ENCODE measurements at regions not wholly inside any gene's neighbourhood (a gene's known extent, or its start where the extent isn't known, plus 50 kb on each side); places are given as distances from the start of the nearest gene placed in this dataset.

- no peak for DNase-seq
- H3K4me3 ChIP-seq = no peak overlapping the region
- no peak overlapping the region for H3K27ac ChIP-seq
- no peaks in the 10 kb centered on the region for H3K9me3 ChIP-seq
- H3K36me3 ChIP-seq = no peaks in the 10 kb centered on the region
- TF ChIP-seq POLR2A (IDR thresholded peaks at IDR 0.05) (no peak), CTCF (IDR thresholded peaks at IDR 0.05) (peak in 3 of 6 experiments; percentile 17 to 33 (median 30))
- no peaks in the 10 kb centered on the region for H3K4me1 ChIP-seq
- H3K27me3 ChIP-seq = no peaks in the 10 kb centered on the region
Measured at GRCh38 chr3:117439812-117440211, 730.2 kb downstream of the TUSC7 start.

GRCh38 chr3:117441851-117442250, 732.3 kb downstream of the TUSC7 start:
- no peaks in the 10 kb centered on the region for H3K9me3 ChIP-seq
- no peaks in the 10 kb centered on the region for H3K27me3 ChIP-seq
- H3K4me3 ChIP-seq = no peak overlapping the region
- no peak for TF ChIP-seq POLR2A (IDR thresholded peaks at IDR 0.05)
- TF ChIP-seq CTCF (IDR thresholded peaks at IDR 0.05) = no peak
- H3K4me1 ChIP-seq = no peaks in the 10 kb centered on the region
- no peak for DNase-seq
- H3K36me3 ChIP-seq = no peaks in the 10 kb centered on the region
- H3K27ac ChIP-seq = no peak overlapping the region

- no peaks in the 10 kb centered on the region for H3K4me1 ChIP-seq
- TF ChIP-seq POLR2A (IDR thresholded peaks at IDR 0.05) (no peak), CTCF (IDR thresholded peaks at IDR 0.05) (no peak)
- no peak for DNase-seq
Measured at GRCh38 chr3:117442566-117442965, 733.0 kb downstream of the TUSC7 start.

GRCh38 chr3:117443014-117443413, 733.4 kb downstream of the TUSC7 start:
- Histone ChIP-seq H3K27ac (no peak overlapping the region), H3K4me1 (no peaks in the 10 kb centered on the region), H3K9me3 (no peaks in the 10 kb centered on the region), H3K36me3 (no peaks in the 10 kb centered on the region), H3K27me3 (no peaks in the 10 kb centered on the region), H3K4me3 (no peak overlapping the region)
- DNase-seq = no peak
- TF ChIP-seq POLR2A (IDR thresholded peaks at IDR 0.05) (no peak), CTCF (IDR thresholded peaks at IDR 0.05) (no peak)

More at GRCh38 chr3:117442566-117442965, 733.0 kb downstream of the TUSC7 start:
- Histone ChIP-seq H3K27ac (no peak overlapping the region), H3K9me3 (no peaks in the 10 kb centered on the region), H3K36me3 (no peaks in the 10 kb centered on the region), H3K4me3 (no peak overlapping the region), H3K27me3 (no peaks in the 10 kb centered on the region)

- H3K27me3 ChIP-seq = no peaks in the 10 kb centered on the region
- no peaks in the 10 kb centered on the region for H3K9me3 ChIP-seq
- no peak for DNase-seq
- H3K36me3 ChIP-seq = no peaks in the 10 kb centered on the region
- H3K27ac ChIP-seq = no peak overlapping the region
- H3K4me1 ChIP-seq = no peaks in the 10 kb centered on the region
- H3K4me3 ChIP-seq = no peak overlapping the region
- TF ChIP-seq POLR2A (IDR thresholded peaks at IDR 0.05) (no peak), CTCF (IDR thresholded peaks at IDR 0.05) (no peak)
Measured at GRCh38 chr3:117444175-117444574, 734.6 kb downstream of the TUSC7 start.

DNA sequence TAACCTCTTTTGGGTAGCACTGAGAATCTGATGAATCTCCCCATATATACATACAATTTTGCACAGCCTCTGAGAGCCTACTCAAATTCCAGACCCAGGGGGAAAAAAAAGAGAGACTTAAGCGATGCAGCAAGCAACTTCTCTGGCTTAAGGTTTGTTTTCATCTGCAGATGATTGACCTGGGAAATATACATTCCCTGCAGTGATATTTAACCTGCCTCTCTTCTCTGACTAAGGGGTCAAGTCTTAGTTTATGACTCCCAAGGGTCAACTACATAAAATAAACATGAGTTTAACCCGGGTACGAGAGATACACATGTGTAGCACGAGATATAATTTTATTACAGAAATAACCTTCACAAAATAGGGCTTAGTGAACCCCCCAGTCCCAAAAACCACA, 737.8 kb downstream of the TUSC7 start:
- no peak for DNase-seq
- Histone ChIP-seq H3K27ac (no peak overlapping the region), H3K4me3 (no peak overlapping the region), H3K4me1 (no peaks in the 10 kb centered on the region), H3K9me3 (no peaks in the 10 kb centered on the region), H3K36me3 (no peaks in the 10 kb centered on the region), H3K27me3 (no peaks in the 10 kb centered on the region)
- TF ChIP-seq CTCF (IDR thresholded peaks at IDR 0.05) (no peak), POLR2A (IDR thresholded peaks at IDR 0.05) (no peak)

Measured in Peyer's patch (tissue), 4 donors.